ENCODE measurements at regions not wholly inside any gene's neighbourhood (a gene's known extent, or its start where the extent isn't known, plus 50 kb on each side); places are given as distances from the start of the nearest gene placed in this dataset.
A peak's percentile ranks its signal among the peaks of the same experiment; 100 is the strongest.

- peak; percentile 51 for FAIRE-seq
- peak; percentile 10 for DNase-seq (ENCODE audit: insufficient read length, low spot score)
- TF ChIP-seq TAF1 (IDR thresholded peaks at IDR 0.05; ENCODE audit: low read depth, low read length): no peak
- no peak for TF ChIP-seq POLR2A (IDR thresholded peaks at IDR 0.05; ENCODE audit: low read depth, low read length)
- TF ChIP-seq SPI1 (IDR thresholded peaks at IDR 0.05; ENCODE audit: low read depth, low read length): no peak
- TF ChIP-seq POLR2AphosphoS5 (IDR thresholded peaks at IDR 0.05; ENCODE audit: low read depth, low read length): no peak
- TF ChIP-seq PAX5 (IDR thresholded peaks at IDR 0.05; ENCODE audit: insufficient read depth, low read length, severe bottlenecking): no peak
- TF ChIP-seq POU2F2 (IDR thresholded peaks at IDR 0.05; ENCODE audit: low read depth, low read length): no peak
Measured at GRCh38 chr1:70509996-70510876, 99.2 kb downstream of the CTH start.

- DNase-seq (ENCODE audit: insufficient read length, low spot score) (no peak), FAIRE-seq (peak; percentile 79)
- TF ChIP-seq PAX5 (IDR thresholded peaks at IDR 0.05; ENCODE audit: insufficient read depth, low read length, severe bottlenecking) (no peak), TAF1 (IDR thresholded peaks at IDR 0.05; ENCODE audit: low read depth, low read length) (no peak), POLR2AphosphoS5 (IDR thresholded peaks at IDR 0.05; ENCODE audit: low read depth, low read length) (no peak), SPI1 (IDR thresholded peaks at IDR 0.05; ENCODE audit: low read depth, low read length) (no peak), POU2F2 (IDR thresholded peaks at IDR 0.05; ENCODE audit: low read depth, low read length) (no peak), POLR2A (IDR thresholded peaks at IDR 0.05; ENCODE audit: low read depth, low read length) (no peak)
Measured at GRCh38 chr1:70517444-70517843, 106.4 kb downstream of the CTH start.

- no peak for FAIRE-seq
- TF ChIP-seq POU2F2 (IDR thresholded peaks at IDR 0.05; ENCODE audit: low read depth, low read length): no peak
- TF ChIP-seq POLR2A (IDR thresholded peaks at IDR 0.05; ENCODE audit: low read depth, low read length): no peak
- no peak for TF ChIP-seq SPI1 (IDR thresholded peaks at IDR 0.05; ENCODE audit: low read depth, low read length)
- no peak for TF ChIP-seq PAX5 (IDR thresholded peaks at IDR 0.05; ENCODE audit: insufficient read depth, low read length, severe bottlenecking)
- no peak for TF ChIP-seq POLR2AphosphoS5 (IDR thresholded peaks at IDR 0.05; ENCODE audit: low read depth, low read length)
- no peak for TF ChIP-seq TAF1 (IDR thresholded peaks at IDR 0.05; ENCODE audit: low read depth, low read length)
- no peak for DNase-seq (ENCODE audit: insufficient read length, low spot score)
Measured at GRCh38 chr1:70518106-70518505, 107.0 kb downstream of the CTH start.

- FAIRE-seq (peak; percentile 92), DNase-seq (ENCODE audit: insufficient read length, low spot score) (no peak)
- TF ChIP-seq POLR2AphosphoS5 (IDR thresholded peaks at IDR 0.05; ENCODE audit: low read depth, low read length): no peak
- no peak for TF ChIP-seq POU2F2 (IDR thresholded peaks at IDR 0.05; ENCODE audit: low read depth, low read length)
- no peak for TF ChIP-seq SPI1 (IDR thresholded peaks at IDR 0.05; ENCODE audit: low read depth, low read length)
- no peak for TF ChIP-seq PAX5 (IDR thresholded peaks at IDR 0.05; ENCODE audit: insufficient read depth, low read length, severe bottlenecking)
- no peak for TF ChIP-seq POLR2A (IDR thresholded peaks at IDR 0.05; ENCODE audit: low read depth, low read length)
- TF ChIP-seq TAF1 (IDR thresholded peaks at IDR 0.05; ENCODE audit: low read depth, low read length): no peak
Measured at GRCh38 chr1:70528590-70529333, 117.7 kb downstream of the CTH start.

GRCh38 chr1:70536708-70537366 is 125.8 kb downstream of the CTH start:
- no peak for TF ChIP-seq PAX5 (IDR thresholded peaks at IDR 0.05; ENCODE audit: insufficient read depth, low read length, severe bottlenecking)
- no peak for TF ChIP-seq POLR2AphosphoS5 (IDR thresholded peaks at IDR 0.05; ENCODE audit: low read depth, low read length)
- TF ChIP-seq POU2F2 (IDR thresholded peaks at IDR 0.05; ENCODE audit: low read depth, low read length): no peak
- TF ChIP-seq TAF1 (IDR thresholded peaks at IDR 0.05; ENCODE audit: low read depth, low read length): no peak
- TF ChIP-seq SPI1 (IDR thresholded peaks at IDR 0.05; ENCODE audit: low read depth, low read length): no peak
- no peak for TF ChIP-seq POLR2A (IDR thresholded peaks at IDR 0.05; ENCODE audit: low read depth, low read length)
- no peak for FAIRE-seq
- DNase-seq (ENCODE audit: insufficient read length, low spot score): no peak

GRCh38 chr1:70537788-70538187 is 126.7 kb downstream of the CTH start:
- FAIRE-seq (no peak), DNase-seq (ENCODE audit: insufficient read length, low spot score) (no peak)

GRCh38 chr1:70542030-70542429 is 131.0 kb downstream of the CTH start:
- TF ChIP-seq POLR2AphosphoS5 (IDR thresholded peaks at IDR 0.05; ENCODE audit: low read depth, low read length): no peak
- TF ChIP-seq SPI1 (IDR thresholded peaks at IDR 0.05; ENCODE audit: low read depth, low read length): no peak
- no peak for TF ChIP-seq TAF1 (IDR thresholded peaks at IDR 0.05; ENCODE audit: low read depth, low read length)
- no peak for TF ChIP-seq POU2F2 (IDR thresholded peaks at IDR 0.05; ENCODE audit: low read depth, low read length)
- TF ChIP-seq POLR2A (IDR thresholded peaks at IDR 0.05; ENCODE audit: low read depth, low read length): no peak
- no peak for TF ChIP-seq PAX5 (IDR thresholded peaks at IDR 0.05; ENCODE audit: insufficient read depth, low read length, severe bottlenecking)
- DNase-seq (ENCODE audit: insufficient read length, low spot score) (no peak), FAIRE-seq (no peak)

More at GRCh38 chr1:70537788-70538187, 126.7 kb downstream of the CTH start:
- TF ChIP-seq POLR2AphosphoS5 (IDR thresholded peaks at IDR 0.05; ENCODE audit: low read depth, low read length) (no peak), SPI1 (IDR thresholded peaks at IDR 0.05; ENCODE audit: low read depth, low read length) (no peak), TAF1 (IDR thresholded peaks at IDR 0.05; ENCODE audit: low read depth, low read length) (no peak), POLR2A (IDR thresholded peaks at IDR 0.05; ENCODE audit: low read depth, low read length) (no peak), POU2F2 (IDR thresholded peaks at IDR 0.05; ENCODE audit: low read depth, low read length) (no peak), PAX5 (IDR thresholded peaks at IDR 0.05; ENCODE audit: insufficient read depth, low read length, severe bottlenecking) (no peak)

GRCh38 chr1:70542856-70543255 is 131.8 kb downstream of the CTH start:
- DNase-seq (ENCODE audit: insufficient read length, low spot score): no peak
- no peak for FAIRE-seq
- no peak for TF ChIP-seq POU2F2 (IDR thresholded peaks at IDR 0.05; ENCODE audit: low read depth, low read length)
- TF ChIP-seq TAF1 (IDR thresholded peaks at IDR 0.05; ENCODE audit: low read depth, low read length): no peak
- TF ChIP-seq PAX5 (IDR thresholded peaks at IDR 0.05; ENCODE audit: insufficient read depth, low read length, severe bottlenecking): no peak
- no peak for TF ChIP-seq POLR2A (IDR thresholded peaks at IDR 0.05; ENCODE audit: low read depth, low read length)
- TF ChIP-seq POLR2AphosphoS5 (IDR thresholded peaks at IDR 0.05; ENCODE audit: low read depth, low read length): no peak
- TF ChIP-seq SPI1 (IDR thresholded peaks at IDR 0.05; ENCODE audit: low read depth, low read length): no peak

Measured in GM12891 (cell line).